Breast epithelium (tissue), 4 donors: ENCODE measurements at regions not wholly inside any gene's neighbourhood (a gene's known extent, or its start where the extent isn't known, plus 50 kb on each side); places are given as distances from the start of the nearest gene placed in this dataset.

Experiments
- DNase-seq, 2 donors: peaks; one replicate each; pipeline ENCODE4 v3.0.0-alpha.2; 2019; ENCODE audit warnings: low spot score in 2 of 2
- H3K27ac ChIP-seq, 2 donors: fragments of 200-600 bp; sonication (generic) in 1 of 2; one replicate each; pipeline ENCODE4 v1.5.1; 2016 to 2019; ENCODE audit warnings: mild to moderate bottlenecking in 1 of 2
- H3K27me3 ChIP-seq, 2 donors: fragments of 200-600 bp; sonication (generic) in 1 of 2; one replicate each; pipeline versions ENCODE4 v1.5.1 to v1.6.0; 2017 to 2019; ENCODE audit warnings: control low read depth in 1 of 2, mild to moderate bottlenecking in 1 of 2
- H3K36me3 ChIP-seq: fragments of 200-600 bp; one replicate; pipeline ENCODE4 v1.5.1; 2019
- H3K4me1 ChIP-seq, 2 donors: fragments of 200-600 bp; sonication (generic); one replicate each; pipeline ENCODE4 v1.5.1; 2016 to 2019; ENCODE audit warnings: control low read depth in 1 of 2
- H3K4me3 ChIP-seq, 3 donors: fragments of 200-600 bp; sonication (generic); 1 replicate in 2 of 3; 2 replicates in 1 of 3; pipeline ENCODE4 v1.5.1; 2016 to 2019; ENCODE audit warnings: mild to moderate bottlenecking in 3 of 3, moderate library complexity in 2 of 3
- H3K9me3 ChIP-seq, 2 donors: fragments of 200-600 bp; sonication (generic) in 1 of 2; one replicate each; pipeline ENCODE4 v1.5.1; 2016 to 2019; ENCODE audit warnings: control low read depth in 1 of 2
- POLR2A ChIP-seq: fragments of 450-650 bp; IDR thresholded peaks from one replicate; pipeline ENCODE4 v1.6.1; 2016; ENCODE audit warnings: antibody characterized with exemption, mild to moderate bottlenecking, moderate library complexity
- POLR2AphosphoS5 ChIP-seq, 3 donors: sonication (generic); formaldehyde crosslinking; IDR thresholded peaks; one replicate each; pipeline ENCODE4 v1.6.1; 2017; ENCODE audit warnings: antibody characterized with exemption in 3 of 3
- intact Hi-C: fragments of 100-400 bp; cut with DNase I; formaldehyde crosslinking; loops from one replicate; pipeline ENCODE4 v1.15.1; 2023; ENCODE audit warnings: low total_unique reads
- TF ChIP-seq, protein P1 (sequence below), 3 donors: fragments of 450-650 bp; IDR thresholded peaks; one replicate each; pipeline ENCODE4 v1.5.1; 2016 to 2017; ENCODE audit warnings: antibody characterized with exemption in 3 of 3, mild to moderate bottlenecking in 3 of 3, moderate library complexity in 3 of 3

DNA sequence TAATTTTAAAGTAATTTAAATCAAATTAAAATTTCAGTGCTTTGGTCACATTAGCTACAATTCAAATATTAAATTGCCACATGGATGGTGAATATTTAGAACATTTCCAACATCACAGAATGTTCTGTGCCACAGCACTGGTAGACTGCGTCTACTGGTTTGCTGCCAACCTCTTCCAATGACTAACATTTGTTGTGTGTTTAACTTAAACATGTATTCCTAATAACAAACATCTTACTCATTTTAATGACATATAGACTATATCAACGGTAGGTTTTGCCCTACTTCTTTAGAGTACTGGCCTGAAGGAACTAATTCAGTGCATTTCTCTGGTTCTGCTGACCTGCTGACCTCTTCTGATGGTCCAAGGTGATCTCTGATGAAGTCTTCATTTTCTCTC is 157.6 kb downstream of the DCK start:
- H3K27me3 ChIP-seq = no peaks in the 10 kb centered on the region
- intact Hi-C loops = loop anchor here (5.0 kb wide), 1 partner anchor 634 kb away; the partner anchor contains the start of gene AMTN
- no peak for DNase-seq

DNA sequence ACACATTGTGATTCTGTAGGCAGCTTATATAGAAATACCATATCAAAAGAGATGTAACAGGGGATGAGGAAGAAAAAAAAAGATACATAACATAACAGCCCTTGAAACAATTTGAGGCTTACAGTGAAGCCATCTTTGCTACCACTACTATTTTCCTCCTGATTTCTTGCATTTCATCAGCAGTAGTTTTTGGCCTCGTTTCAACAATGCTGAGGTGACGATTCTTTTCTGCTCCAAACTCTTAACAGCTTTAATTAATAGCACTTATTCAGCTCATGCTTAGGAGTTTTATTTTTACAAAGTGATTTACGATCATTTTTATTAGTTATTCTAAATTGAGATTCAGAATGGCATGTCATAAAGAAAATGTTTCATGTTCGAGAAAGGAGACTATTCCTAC is 163.2 kb downstream of the DCK start:
- no peaks in the 10 kb centered on the region for H3K27me3 ChIP-seq
- DNase-seq = no peak
- no peak overlapping the region for H3K4me3 ChIP-seq
- H3K4me1 ChIP-seq = no peaks in the 10 kb centered on the region
- TF ChIP-seq POLR2A = no peak
- TF ChIP-seq, protein P1, sequence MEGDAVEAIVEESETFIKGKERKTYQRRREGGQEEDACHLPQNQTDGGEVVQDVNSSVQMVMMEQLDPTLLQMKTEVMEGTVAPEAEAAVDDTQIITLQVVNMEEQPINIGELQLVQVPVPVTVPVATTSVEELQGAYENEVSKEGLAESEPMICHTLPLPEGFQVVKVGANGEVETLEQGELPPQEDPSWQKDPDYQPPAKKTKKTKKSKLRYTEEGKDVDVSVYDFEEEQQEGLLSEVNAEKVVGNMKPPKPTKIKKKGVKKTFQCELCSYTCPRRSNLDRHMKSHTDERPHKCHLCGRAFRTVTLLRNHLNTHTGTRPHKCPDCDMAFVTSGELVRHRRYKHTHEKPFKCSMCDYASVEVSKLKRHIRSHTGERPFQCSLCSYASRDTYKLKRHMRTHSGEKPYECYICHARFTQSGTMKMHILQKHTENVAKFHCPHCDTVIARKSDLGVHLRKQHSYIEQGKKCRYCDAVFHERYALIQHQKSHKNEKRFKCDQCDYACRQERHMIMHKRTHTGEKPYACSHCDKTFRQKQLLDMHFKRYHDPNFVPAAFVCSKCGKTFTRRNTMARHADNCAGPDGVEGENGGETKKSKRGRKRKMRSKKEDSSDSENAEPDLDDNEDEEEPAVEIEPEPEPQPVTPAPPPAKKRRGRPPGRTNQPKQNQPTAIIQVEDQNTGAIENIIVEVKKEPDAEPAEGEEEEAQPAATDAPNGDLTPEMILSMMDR (IDR thresholded peaks at IDR 0.05) = no peak
- intact Hi-C loops = no loop called here
- H3K36me3 ChIP-seq = no peaks in the 10 kb centered on the region
- no peaks in the 10 kb centered on the region for H3K9me3 ChIP-seq
- no peak overlapping the region for H3K27ac ChIP-seq

More for the DNA sequence above, 157.6 kb downstream of the DCK start:
- TF ChIP-seq, protein P1 (IDR thresholded peaks at IDR 0.05) = no peak
- TF ChIP-seq POLR2AphosphoS5 (IDR thresholded peaks at IDR 0.05) = no peak
- TF ChIP-seq POLR2A = no peak
- no peaks in the 10 kb centered on the region for H3K9me3 ChIP-seq
- H3K4me3 ChIP-seq = no peak overlapping the region
- H3K27ac ChIP-seq = no peak overlapping the region
- no peaks in the 10 kb centered on the region for H3K36me3 ChIP-seq
- H3K4me1 ChIP-seq = no peaks in the 10 kb centered on the region

DNA sequence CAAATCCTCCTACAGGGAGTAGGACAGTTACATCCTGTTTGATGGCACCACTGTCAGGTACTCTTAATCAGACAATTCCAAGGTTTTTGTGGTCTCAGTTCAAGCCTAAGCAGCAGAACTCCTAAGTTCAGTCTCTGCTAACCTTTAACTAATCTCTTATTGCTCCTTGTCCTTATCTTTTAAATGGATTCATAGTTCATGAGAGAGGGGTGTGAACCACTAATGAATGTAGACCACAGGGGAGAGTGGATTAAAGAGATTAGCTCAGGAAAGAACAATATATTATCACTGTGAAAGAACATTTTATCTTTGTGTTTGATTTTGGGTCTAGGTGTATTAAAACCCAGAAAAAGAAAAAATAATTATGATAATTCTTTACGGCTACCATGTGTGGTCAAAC is 168.9 kb downstream of the DCK start:
- TF ChIP-seq, protein P1 (IDR thresholded peaks at IDR 0.05) = no peak
- TF ChIP-seq POLR2AphosphoS5 (IDR thresholded peaks at IDR 0.05) (no peak), POLR2A (no peak)

DNA sequence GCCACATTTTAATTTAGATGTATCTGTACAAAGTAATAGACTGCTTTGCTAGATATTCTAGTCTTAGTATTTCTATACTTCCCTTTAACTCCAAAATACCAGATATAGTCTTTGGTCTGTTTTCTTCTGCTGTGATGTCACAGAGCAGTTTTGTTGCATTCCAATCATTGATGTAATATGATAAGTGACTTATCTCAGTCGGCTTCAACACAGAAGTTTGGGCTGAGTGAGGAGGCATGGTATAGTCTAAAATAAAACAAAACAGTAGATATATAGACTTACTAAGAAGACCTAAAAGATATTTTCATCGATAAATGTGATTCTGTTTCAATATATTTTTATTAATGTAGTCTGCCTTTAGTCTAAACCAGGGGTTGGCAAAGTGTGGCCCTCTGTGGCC is 169.9 kb downstream of the DCK start:
- TF ChIP-seq POLR2A = no peak
- TF ChIP-seq, protein P1 (IDR thresholded peaks at IDR 0.05) = no peak
- TF ChIP-seq POLR2AphosphoS5 (IDR thresholded peaks at IDR 0.05) = no peak
- H3K4me3 ChIP-seq = no peak overlapping the region
- no peak for DNase-seq
- H3K27ac ChIP-seq = no peak overlapping the region
- no peaks in the 10 kb centered on the region for H3K9me3 ChIP-seq
- no peaks in the 10 kb centered on the region for H3K27me3 ChIP-seq
- intact Hi-C loops = no loop called here
- no peaks in the 10 kb centered on the region for H3K4me1 ChIP-seq
- H3K36me3 ChIP-seq = no peaks in the 10 kb centered on the region

More for the DNA sequence above, 168.9 kb downstream of the DCK start:
- Histone ChIP-seq H3K4me3 (no peak overlapping the region), H3K4me1 (no peaks in the 10 kb centered on the region), H3K9me3 (no peaks in the 10 kb centered on the region), H3K36me3 (no peaks in the 10 kb centered on the region), H3K27me3 (no peaks in the 10 kb centered on the region), H3K27ac (no peak overlapping the region)
- intact Hi-C loops = no loop called here
- no peak for DNase-seq

DNA sequence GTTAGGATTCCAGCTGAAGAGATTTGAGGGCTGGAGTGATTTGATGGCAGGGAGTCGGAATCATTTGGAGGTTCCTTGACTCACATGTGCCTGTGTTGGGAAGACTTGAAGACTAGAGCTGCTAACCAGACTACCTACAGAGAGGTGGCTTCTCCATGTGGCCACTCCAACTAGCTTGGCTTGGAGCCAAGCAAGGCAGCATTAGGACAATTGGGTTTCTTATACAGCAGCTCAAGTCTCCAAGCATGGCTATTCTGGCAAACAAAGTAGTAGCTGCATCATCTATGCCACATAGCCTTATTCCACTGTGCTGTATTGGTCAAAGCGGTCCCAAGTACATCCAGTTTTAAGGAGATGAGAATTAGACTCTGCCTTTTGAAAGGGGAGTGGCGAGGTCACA is 171.7 kb upstream of the SLC4A4 start:
- intact Hi-C loops = no loop called here
- Histone ChIP-seq H3K36me3 (no peaks in the 10 kb centered on the region), H3K4me3 (no peak overlapping the region), H3K27ac (no peak overlapping the region), H3K9me3 (no peaks in the 10 kb centered on the region), H3K27me3 (no peaks in the 10 kb centered on the region), H3K4me1 (no peaks in the 10 kb centered on the region)
- DNase-seq = no peak
- no peak for TF ChIP-seq POLR2AphosphoS5 (IDR thresholded peaks at IDR 0.05)
- TF ChIP-seq, protein P1 (IDR thresholded peaks at IDR 0.05) = no peak
- TF ChIP-seq POLR2A = no peak
